ENCODE measurements at regions not wholly inside any gene's neighbourhood (a gene's known extent, or its start where the extent isn't known, plus 50 kb on each side); places are given as distances from the start of the nearest gene placed in this dataset.

- Histone ChIP-seq H3K4me2 (ENCODE audit: low read length) (no peak overlapping the region), H3K27me3 (ENCODE audit: insufficient read depth, low read depth, low read length) (peaks cover 42% of the 10 kb centered on the region), H3K9me2 (ENCODE audit: insufficient read depth, low read length) (no peaks in the 10 kb centered on the region), H3K79me2 (replicated peaks; ENCODE audit: insufficient read depth, low read length) (no peaks in the 10 kb centered on the region), H3K27ac (ENCODE audit: low read length) (no peak overlapping the region), H3F3A (ENCODE audit: insufficient read depth, low read length, poor library complexity, severe bottlenecking) (no peaks in the 10 kb centered on the region), H3K9ac (ENCODE audit: low read length) (no peak overlapping the region), H3K9me3 (ENCODE audit: low read length) (no peaks in the 10 kb centered on the region), H3K4me3 (ENCODE audit: low read length) (peak overlapping the region; percentile 75), H3K36me3 (ENCODE audit: insufficient read depth, low read length) (no peaks in the 10 kb centered on the region), H4K20me1 (ENCODE audit: insufficient read depth) (no peaks in the 10 kb centered on the region), H2AFZ (ENCODE audit: low read depth, low read length) (no peak overlapping the region)
- no peak for TF ChIP-seq RAD21 (conservative IDR thresholded peaks at IDR 0.05)
- TF ChIP-seq CTCF (IDR thresholded peaks at IDR 0.05; ENCODE audit: poor library complexity, severe bottlenecking): no peak
- TF ChIP-seq MXI1 (conservative IDR thresholded peaks at IDR 0.05; ENCODE audit: poor library complexity, severe bottlenecking): no peak
- TF ChIP-seq EZH2 (IDR thresholded peaks at IDR 0.05; ENCODE audit: borderline replicate concordance, insufficient read depth, low read length, poor library complexity, severe bottlenecking): no peak
- TF ChIP-seq REST (IDR thresholded peaks at IDR 0.05; ENCODE audit: borderline replicate concordance): no peak
- no peak for TF ChIP-seq TAF1 (IDR thresholded peaks at IDR 0.05; ENCODE audit: low read depth)
- TF ChIP-seq EP300 (conservative IDR thresholded peaks at IDR 0.05; ENCODE audit: poor library complexity, severe bottlenecking): no peak
- TF ChIP-seq SMC3 (conservative IDR thresholded peaks at IDR 0.05; ENCODE audit: poor library complexity): no peak
- TF ChIP-seq POLR2AphosphoS5 (IDR thresholded peaks at IDR 0.05): no peak
These were observed 62.4 kb downstream of the CRYBB2 start for GRCh38 chr22:25281675-25282345.

- no peaks in the 10 kb centered on the region for H3K9me3 ChIP-seq (ENCODE audit: low read length)
- H3K27ac ChIP-seq (ENCODE audit: low read length): no peak overlapping the region
- no peaks in the 10 kb centered on the region for H3K9me2 ChIP-seq (ENCODE audit: insufficient read depth, low read length)
- H3F3A ChIP-seq (ENCODE audit: insufficient read depth, low read length, poor library complexity, severe bottlenecking): no peaks in the 10 kb centered on the region
- H2AFZ ChIP-seq (ENCODE audit: low read depth, low read length): no peak overlapping the region
- peak overlapping the region; percentile 75 for H3K4me3 ChIP-seq (ENCODE audit: low read length)
- TF ChIP-seq EZH2 (IDR thresholded peaks at IDR 0.05; ENCODE audit: borderline replicate concordance, insufficient read depth, low read length, poor library complexity, severe bottlenecking): peak; percentile 45
- no peak for TF ChIP-seq REST (IDR thresholded peaks at IDR 0.05; ENCODE audit: borderline replicate concordance)
- no peak for TF ChIP-seq MXI1 (conservative IDR thresholded peaks at IDR 0.05; ENCODE audit: poor library complexity, severe bottlenecking)
- no peak for TF ChIP-seq RAD21 (conservative IDR thresholded peaks at IDR 0.05)
- no peak for TF ChIP-seq POLR2AphosphoS5 (IDR thresholded peaks at IDR 0.05)
- no peak overlapping the region for H3K4me2 ChIP-seq (ENCODE audit: low read length)
- H3K9ac ChIP-seq (ENCODE audit: low read length): no peak overlapping the region
- H3K27me3 ChIP-seq (ENCODE audit: insufficient read depth, low read depth, low read length): peaks cover 42% of the 10 kb centered on the region
- H3K79me2 ChIP-seq (replicated peaks; ENCODE audit: insufficient read depth, low read length): no peaks in the 10 kb centered on the region
- H4K20me1 ChIP-seq (ENCODE audit: insufficient read depth): no peaks in the 10 kb centered on the region
- no peaks in the 10 kb centered on the region for H3K36me3 ChIP-seq (ENCODE audit: insufficient read depth, low read length)
These were observed 62.9 kb downstream of the CRYBB2 start for GRCh38 chr22:25282346-25282670.
